B cell (primary cell): ENCODE measurements at regions not wholly inside any gene's neighbourhood (a gene's known extent, or its start where the extent isn't known, plus 50 kb on each side); places are given as distances from the start of the nearest gene placed in this dataset.

Source experiments
- ATAC-seq: fragments of 200-7000 bp; cut with Tn5 transposase; one replicate; pipeline ENCODE4 v1.10.0; 2021; ENCODE audit warnings: low read depth, mild to moderate bottlenecking, moderate number of reproducible peaks, moderate library complexity
- CTCF ChIA-PET: fragments of 350-600 bp; sonication (Branson Sonifier 250); formaldehyde crosslinking; loops from one replicate; lab custom pipeline; 2021; ENCODE audit warnings: antibody characterized with exemption, inconsistent platforms; lab: Charles Lee
- POLR2A ChIA-PET: fragments of 350-600 bp; sonication (Branson Sonifier 250); formaldehyde crosslinking; loops from one replicate; lab custom pipeline; 2021; ENCODE audit warnings: antibody characterized with exemption; lab: Charles Lee
- DNase-seq: peaks from one replicate; pipeline ENCODE4 v3.0.0; 2013
- H2AFZ ChIP-seq: 2 replicates; pipeline ENCODE4 v1.6.1; 2012; ENCODE audit warnings: mild to moderate bottlenecking, low read depth, low read length; ENCODE audit not compliant: insufficient read depth, poor library complexity, severe bottlenecking
- H3K27ac ChIP-seq, 2 donors: 1 replicate in 1 of 2; 2 replicates in 1 of 2; pipeline ENCODE4 v1.5.1; 2012 to 2013; ENCODE audit warnings: low read length in 2 of 2, mild to moderate bottlenecking in 2 of 2, moderate library complexity in 1 of 2
- H3K27me3 ChIP-seq, 4 experiments: fragments of 200-600 bp in 1 of 4; sonication (generic) in 1 of 4; replicated peaks in 1 of 4; 1 replicate in 2 of 4; 2 replicates in 2 of 4; pipeline versions ENCODE4 v1.6.1 to v1.7.0; 2013 to 2016; ENCODE audit warnings: low read length in 3 of 4, mild to moderate bottlenecking in 2 of 4, mixed read lengths in 1 of 4, moderate library complexity in 1 of 4; ENCODE audit not compliant: insufficient read depth in 4 of 4, control insufficient read depth in 3 of 4; ENCODE audit errors: control extremely low read depth in 1 of 4
- H3K36me3 ChIP-seq, 2 experiments: replicated peaks in 1 of 2; 1 replicate in 1 of 2; 2 replicates in 1 of 2; pipeline versions ENCODE4 v1.6.1 to v1.7.1; 2013; ENCODE audit warnings: low read length in 1 of 2; ENCODE audit not compliant: insufficient read depth in 2 of 2, control insufficient read depth in 1 of 2; ENCODE audit errors: control extremely low read depth in 1 of 2, extremely low read depth in 1 of 2
- H3K4me1 ChIP-seq, 2 donors: fragments of 200-600 bp in 1 of 2; sonication (generic) in 1 of 2; 1 replicate in 1 of 2; 2 replicates in 1 of 2; pipeline versions ENCODE4 v1.5.1 to v1.6.1; 2013 to 2017; ENCODE audit warnings: low read length in 2 of 2; ENCODE audit not compliant: control insufficient read depth in 2 of 2, insufficient read depth in 2 of 2
- H3K4me2 ChIP-seq: replicated peaks from 2 replicates; pipeline ENCODE3; 2012; ENCODE audit warnings: mild to moderate bottlenecking, low read depth, low read length; ENCODE audit not compliant: poor library complexity, severe bottlenecking
- H3K4me3 ChIP-seq, 5 experiments: fragments of 200-600 bp in 1 of 5; sonication (generic) in 1 of 5; 1 replicate in 3 of 5; 2 replicates in 2 of 5; pipeline versions ENCODE4 v1.5.1 to v1.7.0; 2011 to 2016; ENCODE audit warnings: low read length in 4 of 5, mild to moderate bottlenecking in 4 of 5, low read depth in 2 of 5, control low read depth in 1 of 5, moderate library complexity in 1 of 5; ENCODE audit not compliant: insufficient read depth in 1 of 5; ENCODE audit errors: control extremely low read depth in 1 of 5, extremely low read depth in 1 of 5
- H3K79me2 ChIP-seq: fragments of 200-600 bp; sonication (generic); one replicate; pipeline ENCODE4 v1.6.0; 2016; ENCODE audit warnings: low read length; ENCODE audit not compliant: control insufficient read depth, insufficient read depth
- H3K9ac ChIP-seq: fragments of 200-600 bp; sonication (generic); 2 replicates; pipeline ENCODE4 v1.6.1; 2017; ENCODE audit warnings: mild to moderate bottlenecking, low read length, moderate library complexity
- H3K9me3 ChIP-seq, 3 donors: one replicate each; pipeline versions ENCODE4 v1.6.1 to v1.7.1; 2013; ENCODE audit warnings: low read length in 2 of 3; ENCODE audit not compliant: control insufficient read depth in 2 of 3, insufficient read depth in 1 of 3; ENCODE audit errors: control extremely low read depth in 1 of 3
- H4K20me1 ChIP-seq: 2 replicates; pipeline ENCODE4 v1.6.0; 2012; ENCODE audit warnings: mild to moderate bottlenecking, low read length; ENCODE audit not compliant: insufficient read depth, control insufficient read depth, poor library complexity, severe bottlenecking
- H3K27ac Mint-ChIP-seq: one replicate; pipeline ENCODE4 v1.8.0; 2021; ENCODE audit warnings: mixed read lengths
- H3K27me3 Mint-ChIP-seq: one replicate; pipeline ENCODE4 v1.8.0; 2021; ENCODE audit warnings: mixed read lengths
- H3K4me1 Mint-ChIP-seq: one replicate; pipeline ENCODE4 v1.8.0; 2021; ENCODE audit warnings: mixed read lengths
- H3K4me3 Mint-ChIP-seq: one replicate; pipeline ENCODE4 v1.8.0; 2021; ENCODE audit warnings: mixed read lengths
- H3K9me3 Mint-ChIP-seq: one replicate; pipeline ENCODE4 v1.8.0; 2022; ENCODE audit warnings: mixed read lengths; ENCODE audit not compliant: insufficient read depth
- CTCF ChIP-seq: fragments of 200-600 bp; IDR thresholded peaks from one replicate; pipeline ENCODE4 v1.8.0; 2022; ENCODE audit warnings: antibody characterized with exemption, mild to moderate bottlenecking
- EZH2 ChIP-seq: IDR thresholded peaks from 2 replicates; pipeline ENCODE4 v1.6.1; 2012; ENCODE audit warnings: borderline replicate concordance, low read depth, mild to moderate bottlenecking, moderate library complexity, low read length; ENCODE audit not compliant: insufficient read depth, poor library complexity, severe bottlenecking
- WGBS: methylation state at CpG from one replicate; pipeline ENCODE4 v1.1.5; 2013; ENCODE audit warnings: missing lambda C conversion rate; ENCODE audit not compliant: insufficient coverage; 5-methylcytosine and 5-hydroxymethylcytosine counted together
- intact Hi-C: fragments of 100-400 bp; cut with micrococcal nuclease; formaldehyde crosslinking; loops from one replicate; pipeline ENCODE4 v1.10.0; 2022

- peaks cover 49 to 56% of the 10 kb centered on the region in 2 donors for H3K4me1 ChIP-seq
- peak overlapping the region; percentile 3 for H3K4me3 Mint-ChIP-seq
- H3K79me2 ChIP-seq = peaks cover 56% of the 10 kb centered on the region
- H3K36me3 ChIP-seq = peaks cover 0 to 11% of the 10 kb centered on the region in 2 experiments
- DNase-seq (peak; percentile 13), ATAC-seq (no peak)
- no peak overlapping the region for H3K9ac ChIP-seq
- H3K27me3 ChIP-seq = no peaks in the 10 kb centered on the region
- H3K9me3 ChIP-seq = peaks cover 0 to 10% (median 5%) of the 10 kb centered on the region in 3 donors
- POLR2A ChIA-PET = no interaction called here
- no peak for TF ChIP-seq EZH2
- no peak for TF ChIP-seq CTCF
- H3K4me3 ChIP-seq = no peak overlapping the region
- peaks cover 63% of the 10 kb centered on the region for H3K4me1 Mint-ChIP-seq
- CTCF ChIA-PET = no interaction called here
- intact Hi-C loops = no loop called here
- H3K9me3 Mint-ChIP-seq = no peaks in the 10 kb centered on the region
- no peak overlapping the region for H2AFZ ChIP-seq
- no peaks in the 10 kb centered on the region for H4K20me1 ChIP-seq
- peak overlapping the region; percentile 8 to 56 for H3K27ac ChIP-seq
- H3K4me2 ChIP-seq = peak overlapping the region; percentile 27
- H3K27ac Mint-ChIP-seq = peak overlapping the region; percentile 88
- WGBS = 80% methylated on average over 1 of the region's 6 CpGs
- no peaks in the 10 kb centered on the region for H3K27me3 Mint-ChIP-seq
These were observed 99.7 kb upstream of the FUT8 start for GRCh38 chr14:65312859-65313258.

DNA sequence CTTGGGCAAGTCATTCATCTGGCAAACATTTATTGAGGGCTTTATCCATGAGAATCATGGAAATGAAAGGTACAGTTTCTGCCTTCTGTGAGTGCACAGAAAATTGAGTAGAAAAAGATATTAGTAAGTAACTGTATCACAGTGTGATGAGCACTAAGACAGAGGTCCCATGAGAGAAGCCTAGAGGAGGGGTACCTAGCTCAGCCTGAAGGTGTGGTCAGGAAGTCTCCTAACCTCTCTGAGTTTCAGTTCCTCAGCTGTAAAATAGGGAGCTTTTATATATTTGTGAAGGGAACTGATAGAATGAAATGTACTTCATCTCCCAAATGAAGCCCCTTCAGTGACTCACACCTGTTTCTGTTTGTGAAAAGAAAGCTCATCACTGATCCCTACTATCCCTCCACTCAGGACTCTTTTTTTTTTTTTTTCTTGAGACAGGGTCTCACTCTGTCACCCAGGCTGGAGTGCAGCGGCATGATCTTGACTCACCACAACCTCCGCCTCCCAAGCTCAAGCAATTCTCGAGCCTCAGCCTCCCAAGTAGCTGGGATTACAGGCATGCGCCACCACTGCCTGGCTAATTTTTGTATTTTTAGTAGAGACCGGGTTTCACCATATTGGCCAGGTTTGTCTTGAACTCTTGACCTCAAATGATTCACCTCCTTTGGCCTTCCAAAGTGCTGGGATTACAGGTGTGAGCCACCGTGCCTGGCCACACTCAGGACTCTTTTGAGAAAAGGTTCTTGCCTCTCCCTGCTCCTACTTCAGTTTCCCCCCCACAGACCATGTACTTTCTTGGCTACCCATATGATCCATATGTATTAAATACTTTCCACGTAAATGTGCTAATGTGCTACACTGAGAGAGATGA lies 93.7 kb upstream of the FUT8 start:
- ChIA-PET CTCF (interaction anchor here (0.5 to 7.3 kb wide), 27 partner anchors 13 to 641 kb away, joined by 3 to 50 read pairs (median 4); partner anchors contain the start of gene FUT8), POLR2A (interaction anchor here (0.6 to 7.8 kb wide), 15 partner anchors 10 to 94 kb away, joined by 3 to 69 read pairs (median 5); partner anchors contain the start of gene FUT8)
- peak; percentile 94 for ATAC-seq
- Mint-ChIP-seq H3K27me3 (no peaks in the 10 kb centered on the region), H3K4me3 (peak overlapping the region; percentile 81), H3K4me1 (peaks cover 86% of the 10 kb centered on the region), H3K9me3 (no peaks in the 10 kb centered on the region), H3K27ac (peak overlapping the region; percentile 86)
- Histone ChIP-seq H3K4me1 (peaks cover 89 to 96% of the 10 kb centered on the region in 2 donors), H3K4me3 (peak overlapping the region; percentile 36 to 86 (median 48)), H3K9ac (peak overlapping the region; percentile 73), H3K79me2 (peaks cover 43% of the 10 kb centered on the region), H3K9me3 (peaks cover 0 to 5% (median 5%) of the 10 kb centered on the region in 3 donors), H2AFZ (peak overlapping the region; percentile 18), H4K20me1 (no peaks in the 10 kb centered on the region), H3K36me3 (no peaks in the 10 kb centered on the region), H3K4me2 (peak overlapping the region; percentile 84), H3K27ac (peak overlapping the region; percentile 72 to 77), H3K27me3 (no peaks in the 10 kb centered on the region)
- intact Hi-C loops = loop anchor here (1.0 to 2.0 kb wide), 6 partner anchors 15 to 93 kb away; partner anchors contain the start of gene FUT8
- WGBS = 56% methylated on average over 3 of the region's 7 CpGs
- no peak for TF ChIP-seq CTCF
- peak; percentile 85 for DNase-seq
